ENCODE measurements at regions not wholly inside any gene's neighbourhood (a gene's known extent, or its start where the extent isn't known, plus 50 kb on each side); places are given as distances from the start of the nearest gene placed in this dataset.
A peak's percentile ranks its signal among the peaks of the same experiment; 100 is the strongest.

GRCh38 chr12:24089510-24089890, 140.0 kb upstream of the SOX5 start:
- DNase-seq (ENCODE audit: low read depth), result no peak

- DNase-seq (ENCODE audit: low read depth), result no peak
Observed at GRCh38 chr12:24088751-24089509, 139.5 kb upstream of the SOX5 start.

GRCh38 chr12:24087294-24087693, 137.8 kb upstream of the SOX5 start:
- no peak for DNase-seq (ENCODE audit: low read depth)

GRCh38 chr12:24084800-24085199, 135.3 kb upstream of the SOX5 start:
- DNase-seq (ENCODE audit: low read depth), result no peak

- no peak for DNase-seq (ENCODE audit: low read depth)
Observed at GRCh38 chr12:24083838-24084237, 134.4 kb upstream of the SOX5 start.

- no peak for DNase-seq (ENCODE audit: low read depth)
Observed at GRCh38 chr12:24081606-24082005, 132.1 kb upstream of the SOX5 start.

GRCh38 chr12:24081092-24081529, 131.6 kb upstream of the SOX5 start:
- DNase-seq (ENCODE audit: low read depth), result no peak

- DNase-seq (ENCODE audit: low read depth), result no peak
Observed at GRCh38 chr12:24080465-24080864, 131.0 kb upstream of the SOX5 start.

GRCh38 chr12:24079083-24079482, 129.6 kb upstream of the SOX5 start:
- no peak for DNase-seq (ENCODE audit: low read depth)

GRCh38 chr12:24078318-24078765, 128.9 kb upstream of the SOX5 start:
- no peak for DNase-seq (ENCODE audit: low read depth)

GRCh38 chr12:24077161-24077560, 127.7 kb upstream of the SOX5 start:
- no peak for DNase-seq (ENCODE audit: low read depth)

GRCh38 chr12:24075650-24076049, 126.2 kb upstream of the SOX5 start:
- DNase-seq (ENCODE audit: low read depth), result no peak

GRCh38 chr12:24073170-24073810, 123.8 kb upstream of the SOX5 start:
- DNase-seq (ENCODE audit: low read depth), result no peak

- DNase-seq (ENCODE audit: low read depth), result no peak
Observed at GRCh38 chr12:24072302-24072701, 122.8 kb upstream of the SOX5 start.

GRCh38 chr12:24071842-24072241, 122.4 kb upstream of the SOX5 start:
- DNase-seq (ENCODE audit: low read depth), result no peak

GRCh38 chr12:24069532-24070395, 120.3 kb upstream of the SOX5 start:
- DNase-seq (ENCODE audit: low read depth), result no peak

GRCh38 chr12:24066865-24067264, 117.4 kb upstream of the SOX5 start:
- DNase-seq (ENCODE audit: low read depth), result peak; percentile 1

- no peak for DNase-seq (ENCODE audit: low read depth)
Observed at GRCh38 chr12:24066097-24066496, 116.6 kb upstream of the SOX5 start.

GRCh38 chr12:24062642-24063245, 113.3 kb upstream of the SOX5 start:
- no peak for DNase-seq (ENCODE audit: low read depth)

- no peak for DNase-seq (ENCODE audit: low read depth)
Observed at GRCh38 chr12:24060089-24060488, 110.6 kb upstream of the SOX5 start.

GRCh38 chr12:24057920-24058476, 108.5 kb upstream of the SOX5 start:
- no peak for DNase-seq (ENCODE audit: low read depth)

GRCh38 chr12:24055747-24056146, 106.3 kb upstream of the SOX5 start:
- no peak for DNase-seq (ENCODE audit: low read depth)

All from LHCN-M2 (cell line).